Tibial artery (tissue), 4 donors: ENCODE measurements at regions not wholly inside any gene's neighbourhood (a gene's known extent, or its start where the extent isn't known, plus 50 kb on each side); places are given as distances from the start of the nearest gene placed in this dataset.

Experiments used
- DNase-seq, 2 donors: peaks; one replicate each; pipeline ENCODE4 v3.0.0-alpha.2; 2019
- H3K27ac ChIP-seq, 2 donors: fragments of 200-600 bp; sonication (generic) in 1 of 2; 1 replicate in 1 of 2; 2 replicates in 1 of 2; pipeline ENCODE4 v1.5.1; 2018 to 2019; ENCODE audit warnings: mild to moderate bottlenecking in 1 of 2
- H3K27me3 ChIP-seq, 2 donors: fragments of 200-600 bp; sonication (generic) in 1 of 2; one replicate each; pipeline versions ENCODE4 v1.5.1 to v1.6.0; 2016 to 2019
- H3K36me3 ChIP-seq, 3 donors: fragments of 200-600 bp; sonication (generic) in 2 of 3; one replicate each; pipeline ENCODE4 v1.5.1; 2016 to 2019; ENCODE audit warnings: mild to moderate bottlenecking in 2 of 3
- H3K4me1 ChIP-seq, 4 donors: fragments of 200-600 bp; sonication (generic) in 2 of 4; 1 replicate in 3 of 4; 2 replicates in 1 of 4; pipeline ENCODE4 v1.5.1; 2016 to 2019
- H3K4me3 ChIP-seq, 2 donors: fragments of 200-600 bp; sonication (generic) in 1 of 2; 1 replicate in 1 of 2; 2 replicates in 1 of 2; pipeline ENCODE4 v1.5.1; 2018 to 2019; ENCODE audit warnings: mild to moderate bottlenecking in 2 of 2
- H3K9me3 ChIP-seq, 3 donors: fragments of 200-600 bp; sonication (generic) in 1 of 3; one replicate each; pipeline ENCODE4 v1.5.1; 2016 to 2019
- intact Hi-C: fragments of 100-400 bp; cut with DNase I; formaldehyde crosslinking; loops from one replicate; pipeline ENCODE4 v1.15.0; 2023; ENCODE audit warnings: low total_unique reads
- TF ChIP-seq, protein P1 (sequence below), 2 experiments: fragments of 200-600 bp in 1 of 2; fragments of 450-650 bp in 1 of 2; IDR thresholded peaks; one replicate each; pipeline ENCODE4 v1.5.1; 2017 to 2019; ENCODE audit warnings: antibody characterized with exemption in 2 of 2, mild to moderate bottlenecking in 1 of 2, moderate library complexity in 1 of 2

GRCh38 chr13:47327861-47328260 is 431.0 kb upstream of the HTR2A start:
- Histone ChIP-seq H3K27ac (no peak overlapping the region), H3K27me3 (no peaks in the 10 kb centered on the region), H3K4me3 (no peak overlapping the region), H3K9me3 (no peaks in the 10 kb centered on the region), H3K4me1 (peaks cover 0 to 23% (median 11%) of the 10 kb centered on the region in 4 donors), H3K36me3 (no peaks in the 10 kb centered on the region)
- TF ChIP-seq, protein P1, sequence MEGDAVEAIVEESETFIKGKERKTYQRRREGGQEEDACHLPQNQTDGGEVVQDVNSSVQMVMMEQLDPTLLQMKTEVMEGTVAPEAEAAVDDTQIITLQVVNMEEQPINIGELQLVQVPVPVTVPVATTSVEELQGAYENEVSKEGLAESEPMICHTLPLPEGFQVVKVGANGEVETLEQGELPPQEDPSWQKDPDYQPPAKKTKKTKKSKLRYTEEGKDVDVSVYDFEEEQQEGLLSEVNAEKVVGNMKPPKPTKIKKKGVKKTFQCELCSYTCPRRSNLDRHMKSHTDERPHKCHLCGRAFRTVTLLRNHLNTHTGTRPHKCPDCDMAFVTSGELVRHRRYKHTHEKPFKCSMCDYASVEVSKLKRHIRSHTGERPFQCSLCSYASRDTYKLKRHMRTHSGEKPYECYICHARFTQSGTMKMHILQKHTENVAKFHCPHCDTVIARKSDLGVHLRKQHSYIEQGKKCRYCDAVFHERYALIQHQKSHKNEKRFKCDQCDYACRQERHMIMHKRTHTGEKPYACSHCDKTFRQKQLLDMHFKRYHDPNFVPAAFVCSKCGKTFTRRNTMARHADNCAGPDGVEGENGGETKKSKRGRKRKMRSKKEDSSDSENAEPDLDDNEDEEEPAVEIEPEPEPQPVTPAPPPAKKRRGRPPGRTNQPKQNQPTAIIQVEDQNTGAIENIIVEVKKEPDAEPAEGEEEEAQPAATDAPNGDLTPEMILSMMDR (IDR thresholded peaks at IDR 0.05), result no peak
- DNase-seq, result no peak
- intact Hi-C loops, result no loop called here

DNA sequence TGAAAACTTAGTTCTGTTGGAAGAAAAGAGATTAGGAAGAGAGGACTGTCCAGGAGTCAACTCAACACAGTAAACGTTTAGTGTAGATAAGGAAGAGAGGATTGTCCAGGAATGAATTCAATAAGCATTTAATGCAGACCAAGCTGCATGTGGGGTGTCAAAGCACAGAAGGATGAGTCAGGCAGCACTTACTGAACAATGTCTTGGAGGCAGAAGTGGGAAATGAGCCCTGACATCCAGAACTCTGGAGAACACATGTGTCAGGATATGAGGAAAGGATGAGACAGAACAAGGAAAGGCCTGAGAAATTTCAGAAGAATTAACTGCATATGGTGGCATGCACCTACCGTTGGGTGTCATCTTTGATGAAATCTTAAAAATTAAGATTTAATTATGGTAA is 429.2 kb upstream of the HTR2A start:
- no peaks in the 10 kb centered on the region for H3K9me3 ChIP-seq
- TF ChIP-seq, protein P1 (IDR thresholded peaks at IDR 0.05), result no peak
- DNase-seq, result no peak
- intact Hi-C loops, result no loop called here
- no peak overlapping the region for H3K4me3 ChIP-seq
- peaks cover 0 to 10% (median 6%) of the 10 kb centered on the region in 4 donors for H3K4me1 ChIP-seq
- H3K36me3 ChIP-seq, result no peaks in the 10 kb centered on the region
- H3K27ac ChIP-seq, result no peak overlapping the region
- H3K27me3 ChIP-seq, result no peaks in the 10 kb centered on the region

- TF ChIP-seq, protein P1 (IDR thresholded peaks at IDR 0.05), result no peak
- intact Hi-C loops, result no loop called here
These were observed 420.5 kb upstream of the HTR2A start for GRCh38 chr13:47317356-47317755.

GRCh38 chr13:47310401-47310800 is 413.5 kb upstream of the HTR2A start:
- peaks cover 0 to 4% (median 3%) of the 10 kb centered on the region in 3 donors for H3K9me3 ChIP-seq
- H3K27me3 ChIP-seq, result no peaks in the 10 kb centered on the region
- TF ChIP-seq, protein P1 (IDR thresholded peaks at IDR 0.05), result no peak
- no peaks in the 10 kb centered on the region for H3K4me1 ChIP-seq
- no peak for DNase-seq
- H3K27ac ChIP-seq, result no peak overlapping the region
- no peak overlapping the region for H3K4me3 ChIP-seq
- no peaks in the 10 kb centered on the region for H3K36me3 ChIP-seq
- intact Hi-C loops, result no loop called here

More at GRCh38 chr13:47317356-47317755, 420.5 kb upstream of the HTR2A start:
- H3K4me3 ChIP-seq, result no peak overlapping the region
- no peak overlapping the region for H3K27ac ChIP-seq
- H3K9me3 ChIP-seq, result no peaks in the 10 kb centered on the region
- DNase-seq, result no peak
- no peaks in the 10 kb centered on the region for H3K27me3 ChIP-seq
- H3K36me3 ChIP-seq, result no peaks in the 10 kb centered on the region
- H3K4me1 ChIP-seq, result no peaks in the 10 kb centered on the region

- TF ChIP-seq, protein P1 (IDR thresholded peaks at IDR 0.05), result no peak
- peaks cover 0 to 4% (median 3%) of the 10 kb centered on the region in 3 donors for H3K9me3 ChIP-seq
- DNase-seq, result no peak
- H3K27me3 ChIP-seq, result no peaks in the 10 kb centered on the region
- intact Hi-C loops, result no loop called here
- H3K4me1 ChIP-seq, result no peaks in the 10 kb centered on the region
- no peak overlapping the region for H3K27ac ChIP-seq
- H3K36me3 ChIP-seq, result no peaks in the 10 kb centered on the region
- no peak overlapping the region for H3K4me3 ChIP-seq
These were observed 410.1 kb upstream of the HTR2A start for GRCh38 chr13:47306991-47307390.

- Histone ChIP-seq H3K9me3 (peaks cover 0 to 4% (median 0%) of the 10 kb centered on the region in 3 donors), H3K4me1 (peaks cover 0 to 3% (median 0%) of the 10 kb centered on the region in 4 donors), H3K36me3 (no peaks in the 10 kb centered on the region), H3K4me3 (no peak overlapping the region), H3K27ac (no peak overlapping the region), H3K27me3 (no peaks in the 10 kb centered on the region)
- intact Hi-C loops, result no loop called here
- no peak for DNase-seq
- TF ChIP-seq, protein P1 (IDR thresholded peaks at IDR 0.05), result no peak
These were observed 406.8 kb upstream of the HTR2A start for GRCh38 chr13:47303626-47304025.
